SK-N-SH (cell line): ENCODE measurements at regions not wholly inside any gene's neighbourhood (a gene's known extent, or its start where the extent isn't known, plus 50 kb on each side); places are given as distances from the start of the nearest gene placed in this dataset.

Experiments used
- CTCF ChIA-PET: fragments of 300-600, 350-600 bp; formaldehyde crosslinking; extraction: SDS; loops from one replicate; lab custom pipeline; 2021; lab: Yijun Ruan, JAX
- POLR2A ChIA-PET: fragments of 350-600 bp; sonication (Branson Sonifier 250); formaldehyde crosslinking; extraction: SDS; loops from one replicate; lab custom pipeline; 2020; ENCODE audit warnings: antibody characterized with exemption, inconsistent platforms; lab: Yijun Ruan, JAX
- DNase-seq: peaks from one replicate; pipeline ENCODE4 v3.0.0; 2012
- H2AFZ ChIP-seq: fragments of 200-600 bp; sonication (generic); 2 replicates; pipeline ENCODE4 v1.8.1; 2016; ENCODE audit warnings: antibody characterized with exemption, mild to moderate bottlenecking, low read depth
- H3F3A ChIP-seq: fragments of 200-600 bp; sonication (generic); replicated peaks from 2 replicates; pipeline ENCODE3; 2016; ENCODE audit warnings: antibody characterized with exemption, mild to moderate bottlenecking; ENCODE audit not compliant: insufficient read depth
- H3K27ac ChIP-seq, 2 experiments: fragments of 200-500 bp in 1 of 2; fragments of 200-600 bp in 1 of 2; sonication (Bioruptor generic) in 1 of 2; sonication (generic), shearing (Covaris generic) in 1 of 2; 2 replicates each; pipeline versions ENCODE4 v1.5.1 to v1.6.1; 2014 to 2016; ENCODE audit warnings: low read depth in 2 of 2, inconsistent platforms in 1 of 2, low read length in 1 of 2, mild to moderate bottlenecking in 1 of 2, mixed read lengths in 1 of 2
- H3K27me3 ChIP-seq: fragments of 200-600 bp; sonication (generic), shearing (Covaris generic); 2 replicates; pipeline ENCODE4 v1.6.1; 2016; ENCODE audit warnings: mixed run types; ENCODE audit not compliant: insufficient read depth
- H3K36me3 ChIP-seq, 2 experiments: fragments of 200-500 bp in 1 of 2; fragments of 200-600 bp in 1 of 2; sonication (Bioruptor generic) in 1 of 2; sonication (generic) in 1 of 2; replicated peaks in 1 of 2; 2 replicates each; pipeline versions ENCODE3 to v1.5.1; 2014 to 2016; ENCODE audit warnings: low read length in 1 of 2, mild to moderate bottlenecking in 1 of 2; ENCODE audit not compliant: insufficient read depth in 2 of 2, control insufficient read depth in 1 of 2
- H3K4me1 ChIP-seq, 2 experiments: fragments of 200-500 bp in 1 of 2; fragments of 200-600 bp in 1 of 2; sonication (Bioruptor generic) in 1 of 2; sonication (generic), shearing (Covaris generic) in 1 of 2; 2 replicates each; pipeline versions ENCODE4 v1.5.1 to v1.6.1; 2014 to 2016; ENCODE audit warnings: low read depth in 1 of 2, low read length in 1 of 2, mixed run types in 1 of 2; ENCODE audit not compliant: insufficient read depth in 2 of 2, control insufficient read depth in 1 of 2
- H3K4me2 ChIP-seq: fragments of 200-600 bp; sonication (generic), shearing (Covaris generic); 2 replicates; pipeline ENCODE4 v1.6.1; 2017; ENCODE audit warnings: mixed run types
- H3K4me3 ChIP-seq, 2 experiments: fragments of 200-500 bp in 1 of 2; fragments of 200-600 bp in 1 of 2; sonication (Bioruptor generic) in 1 of 2; sonication (generic), shearing (Covaris generic) in 1 of 2; 2 replicates each; pipeline versions ENCODE4 v1.5.1 to v1.8.1; 2014 to 2016; ENCODE audit warnings: low read depth in 2 of 2, inconsistent platforms in 1 of 2, low read length in 1 of 2, mild to moderate bottlenecking in 1 of 2, mixed read lengths in 1 of 2, moderate library complexity in 1 of 2
- H3K79me2 ChIP-seq: fragments of 200-600 bp; sonication (generic); 2 replicates; pipeline ENCODE4 v1.8.1; 2017; ENCODE audit warnings: mild to moderate bottlenecking; ENCODE audit not compliant: insufficient read depth
- H3K9ac ChIP-seq: fragments of 200-600 bp; sonication (generic); 2 replicates; pipeline ENCODE4 v1.6.1; 2017; ENCODE audit warnings: mixed run types
- H3K9me2 ChIP-seq: fragments of 200-600 bp; sonication (generic); 2 replicates; pipeline ENCODE4 v1.6.1; 2017; ENCODE audit warnings: mixed run types
- H3K9me3 ChIP-seq: fragments of 200-600 bp; sonication (generic); 2 replicates; pipeline ENCODE4 v1.6.1; 2017; ENCODE audit warnings: mixed run types, mild to moderate bottlenecking, moderate library complexity
- H4K20me1 ChIP-seq: fragments of 200-600 bp; sonication (generic); 2 replicates; pipeline ENCODE4 v1.6.1; 2017; ENCODE audit warnings: mild to moderate bottlenecking, mixed run types; ENCODE audit not compliant: insufficient read depth
- ELF1 ChIP-seq: IDR thresholded peaks from 2 replicates; pipeline ENCODE4 v1.4.0; 2012
- FOSL2 ChIP-seq: IDR thresholded peaks from 2 replicates; pipeline ENCODE4 v1.4.0; 2012; ENCODE audit warnings: low read depth, mild to moderate bottlenecking, moderate library complexity, borderline replicate concordance
- FOXJ3 ChIP-seq: sonication (generic); formaldehyde crosslinking; IDR thresholded peaks from 2 replicates; pipeline ENCODE4 v1.5.1; 2020; ENCODE audit warnings: mild to moderate bottlenecking, missing genetic modification reagents
- FOXM1 ChIP-seq: IDR thresholded peaks from 2 replicates; pipeline ENCODE4 v1.4.0; 2012; ENCODE audit warnings: low read depth, mild to moderate bottlenecking
- JUND ChIP-seq: IDR thresholded peaks from 2 replicates; pipeline ENCODE4 v1.4.0; 2012
- MXI1 ChIP-seq: IDR thresholded peaks from 2 replicates; pipeline ENCODE4 v1.6.1; 2012; ENCODE audit warnings: mild to moderate bottlenecking, low read depth, low read length, improper control_type of control experiment
- RAD21 ChIP-seq: IDR thresholded peaks from 2 replicates; pipeline ENCODE4 v1.6.1; 2012; ENCODE audit warnings: mild to moderate bottlenecking, low read length
- RFX5 ChIP-seq: IDR thresholded peaks from 2 replicates; pipeline ENCODE4 v1.6.1; 2012; ENCODE audit warnings: mild to moderate bottlenecking, improper control_type of control experiment, low read length
- RXRA ChIP-seq: IDR thresholded peaks from 2 replicates; pipeline ENCODE4 v1.4.0; 2012; ENCODE audit warnings: low read depth, mild to moderate bottlenecking, borderline replicate concordance
- SIN3A ChIP-seq: IDR thresholded peaks from 2 replicates; pipeline ENCODE4 v1.6.1; 2012; ENCODE audit warnings: low read depth, mild to moderate bottlenecking, low read length, moderate library complexity, borderline replicate concordance
- SMC3 ChIP-seq: IDR thresholded peaks from 2 replicates; pipeline ENCODE4 v1.6.1; 2012; ENCODE audit warnings: low read depth, low read length, improper control_type of control experiment
- TAF1 ChIP-seq: IDR thresholded peaks from 2 replicates; pipeline ENCODE4 v1.6.1; 2012; ENCODE audit warnings: low read depth, mild to moderate bottlenecking, low read length, moderate library complexity, borderline replicate concordance
- TCF12 ChIP-seq: IDR thresholded peaks from 2 replicates; pipeline ENCODE4 v1.4.0; 2012
- TEAD4 ChIP-seq: IDR thresholded peaks from 2 replicates; pipeline ENCODE4 v1.4.0; 2012; ENCODE audit warnings: mild to moderate bottlenecking, borderline replicate concordance; ENCODE audit not compliant: insufficient read depth
- YY1 ChIP-seq: IDR thresholded peaks from 2 replicates; pipeline ENCODE4 v1.4.0; 2012; ENCODE audit warnings: low read depth, mild to moderate bottlenecking
- TF ChIP-seq, protein P1 (sequence below): IDR thresholded peaks from 2 replicates; pipeline ENCODE4 v1.4.0; 2012; ENCODE audit warnings: low read depth, borderline replicate concordance
- TF ChIP-seq, protein P2 (sequence below): IDR thresholded peaks from 2 replicates; pipeline ENCODE4 v1.6.1; 2012; ENCODE audit warnings: mild to moderate bottlenecking, low read depth, low read length, moderate library complexity
- TF ChIP-seq, protein P3 (sequence below): IDR thresholded peaks from 2 replicates; pipeline ENCODE4; 2012

DNA sequence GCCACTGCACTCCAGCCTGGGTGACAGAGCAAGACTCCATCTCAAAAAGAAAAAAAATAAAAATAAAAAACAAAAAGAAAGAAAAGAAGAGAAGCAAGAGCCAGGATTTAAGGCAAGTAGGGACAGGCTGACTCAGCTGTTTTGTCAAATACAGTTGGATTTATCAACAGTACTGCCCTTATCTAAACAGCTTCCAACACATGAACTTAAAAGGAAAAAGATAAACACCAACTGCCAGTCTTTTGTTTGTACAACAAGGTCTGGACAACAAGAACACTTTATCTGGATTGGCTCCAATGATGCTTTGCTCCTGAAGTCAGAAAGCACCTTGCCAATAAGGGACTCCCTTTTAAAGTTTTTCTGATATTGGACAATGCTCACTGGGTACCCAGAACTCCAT is 886.0 kb downstream of the ADGRL2 start:
- Histone ChIP-seq H3K4me1 (no peaks in the 10 kb centered on the region), H3K79me2 (no peaks in the 10 kb centered on the region), H3K9ac (no peak overlapping the region), H3K27ac (no peak overlapping the region), H2AFZ (no peak overlapping the region), H3K4me3 (no peak overlapping the region), H3K27me3 (no peaks in the 10 kb centered on the region), H3K4me2 (no peak overlapping the region), H3K9me3 (no peaks in the 10 kb centered on the region), H3K9me2 (no peaks in the 10 kb centered on the region), H3F3A (no peaks in the 10 kb centered on the region), H4K20me1 (no peaks in the 10 kb centered on the region), H3K36me3 (no peaks in the 10 kb centered on the region)
- ChIA-PET CTCF (no interaction called here), POLR2A (no interaction called here)
- no peak for DNase-seq
- TF ChIP-seq RXRA (no peak), RFX5 (no peak), MXI1 (no peak), RAD21 (no peak), FOXJ3 (CRISPR knock-in tag) (no peak), SIN3A (no peak), TCF12 (no peak), ELF1 (no peak), YY1 (no peak), FOXM1 (no peak), SMC3 (no peak), TAF1 (no peak), FOSL2 (no peak), TEAD4 (no peak), JUND (no peak)
- TF ChIP-seq, protein P1, sequence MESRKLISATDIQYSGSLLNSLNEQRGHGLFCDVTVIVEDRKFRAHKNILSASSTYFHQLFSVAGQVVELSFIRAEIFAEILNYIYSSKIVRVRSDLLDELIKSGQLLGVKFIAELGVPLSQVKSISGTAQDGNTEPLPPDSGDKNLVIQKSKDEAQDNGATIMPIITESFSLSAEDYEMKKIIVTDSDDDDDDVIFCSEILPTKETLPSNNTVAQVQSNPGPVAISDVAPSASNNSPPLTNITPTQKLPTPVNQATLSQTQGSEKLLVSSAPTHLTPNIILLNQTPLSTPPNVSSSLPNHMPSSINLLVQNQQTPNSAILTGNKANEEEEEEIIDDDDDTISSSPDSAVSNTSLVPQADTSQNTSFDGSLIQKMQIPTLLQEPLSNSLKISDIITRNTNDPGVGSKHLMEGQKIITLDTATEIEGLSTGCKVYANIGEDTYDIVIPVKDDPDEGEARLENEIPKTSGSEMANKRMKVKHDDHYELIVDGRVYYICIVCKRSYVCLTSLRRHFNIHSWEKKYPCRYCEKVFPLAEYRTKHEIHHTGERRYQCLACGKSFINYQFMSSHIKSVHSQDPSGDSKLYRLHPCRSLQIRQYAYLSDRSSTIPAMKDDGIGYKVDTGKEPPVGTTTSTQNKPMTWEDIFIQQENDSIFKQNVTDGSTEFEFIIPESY = no peak
- TF ChIP-seq, protein P2, sequence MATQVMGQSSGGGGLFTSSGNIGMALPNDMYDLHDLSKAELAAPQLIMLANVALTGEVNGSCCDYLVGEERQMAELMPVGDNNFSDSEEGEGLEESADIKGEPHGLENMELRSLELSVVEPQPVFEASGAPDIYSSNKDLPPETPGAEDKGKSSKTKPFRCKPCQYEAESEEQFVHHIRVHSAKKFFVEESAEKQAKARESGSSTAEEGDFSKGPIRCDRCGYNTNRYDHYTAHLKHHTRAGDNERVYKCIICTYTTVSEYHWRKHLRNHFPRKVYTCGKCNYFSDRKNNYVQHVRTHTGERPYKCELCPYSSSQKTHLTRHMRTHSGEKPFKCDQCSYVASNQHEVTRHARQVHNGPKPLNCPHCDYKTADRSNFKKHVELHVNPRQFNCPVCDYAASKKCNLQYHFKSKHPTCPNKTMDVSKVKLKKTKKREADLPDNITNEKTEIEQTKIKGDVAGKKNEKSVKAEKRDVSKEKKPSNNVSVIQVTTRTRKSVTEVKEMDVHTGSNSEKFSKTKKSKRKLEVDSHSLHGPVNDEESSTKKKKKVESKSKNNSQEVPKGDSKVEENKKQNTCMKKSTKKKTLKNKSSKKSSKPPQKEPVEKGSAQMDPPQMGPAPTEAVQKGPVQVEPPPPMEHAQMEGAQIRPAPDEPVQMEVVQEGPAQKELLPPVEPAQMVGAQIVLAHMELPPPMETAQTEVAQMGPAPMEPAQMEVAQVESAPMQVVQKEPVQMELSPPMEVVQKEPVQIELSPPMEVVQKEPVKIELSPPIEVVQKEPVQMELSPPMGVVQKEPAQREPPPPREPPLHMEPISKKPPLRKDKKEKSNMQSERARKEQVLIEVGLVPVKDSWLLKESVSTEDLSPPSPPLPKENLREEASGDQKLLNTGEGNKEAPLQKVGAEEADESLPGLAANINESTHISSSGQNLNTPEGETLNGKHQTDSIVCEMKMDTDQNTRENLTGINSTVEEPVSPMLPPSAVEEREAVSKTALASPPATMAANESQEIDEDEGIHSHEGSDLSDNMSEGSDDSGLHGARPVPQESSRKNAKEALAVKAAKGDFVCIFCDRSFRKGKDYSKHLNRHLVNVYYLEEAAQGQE = no peak
- TF ChIP-seq, protein P3, sequence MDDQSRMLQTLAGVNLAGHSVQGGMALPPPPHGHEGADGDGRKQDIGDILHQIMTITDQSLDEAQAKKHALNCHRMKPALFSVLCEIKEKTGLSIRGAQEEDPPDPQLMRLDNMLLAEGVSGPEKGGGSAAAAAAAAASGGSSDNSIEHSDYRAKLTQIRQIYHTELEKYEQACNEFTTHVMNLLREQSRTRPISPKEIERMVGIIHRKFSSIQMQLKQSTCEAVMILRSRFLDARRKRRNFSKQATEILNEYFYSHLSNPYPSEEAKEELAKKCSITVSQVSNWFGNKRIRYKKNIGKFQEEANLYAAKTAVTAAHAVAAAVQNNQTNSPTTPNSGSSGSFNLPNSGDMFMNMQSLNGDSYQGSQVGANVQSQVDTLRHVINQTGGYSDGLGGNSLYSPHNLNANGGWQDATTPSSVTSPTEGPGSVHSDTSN = no peak
